ENCODE measurements at regions not wholly inside any gene's neighbourhood (a gene's known extent, or its start where the extent isn't known, plus 50 kb on each side); places are given as distances from the start of the nearest gene placed in this dataset.

DNA sequence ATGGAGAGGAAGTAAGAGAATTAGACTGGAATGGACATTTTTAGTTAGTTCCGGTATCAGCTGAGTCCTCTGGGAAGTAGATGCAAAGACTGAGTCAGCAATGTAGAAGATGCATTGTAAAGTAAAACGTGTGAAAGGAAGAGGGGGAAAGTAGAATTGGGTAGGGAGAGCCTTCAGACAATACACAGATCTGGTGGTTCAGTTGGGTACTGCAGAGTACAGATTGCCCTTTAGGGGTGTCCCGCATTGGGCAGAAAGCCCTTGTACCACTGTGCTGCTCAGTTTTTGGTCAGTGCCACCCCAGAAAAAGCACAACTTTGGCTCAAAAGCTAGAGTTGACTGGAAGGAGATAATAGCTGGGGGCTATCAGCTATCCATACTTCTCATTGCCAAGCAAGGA is 247.4 kb downstream of the KBTBD8 start:
- TF ChIP-seq TAF1 (conservative IDR thresholded peaks at IDR 0.05) (no peak), RXRA (IDR thresholded peaks at IDR 0.05) (no peak), RAD21 (IDR thresholded peaks at IDR 0.05) (no peak)
- TF ChIP-seq, protein P1, sequence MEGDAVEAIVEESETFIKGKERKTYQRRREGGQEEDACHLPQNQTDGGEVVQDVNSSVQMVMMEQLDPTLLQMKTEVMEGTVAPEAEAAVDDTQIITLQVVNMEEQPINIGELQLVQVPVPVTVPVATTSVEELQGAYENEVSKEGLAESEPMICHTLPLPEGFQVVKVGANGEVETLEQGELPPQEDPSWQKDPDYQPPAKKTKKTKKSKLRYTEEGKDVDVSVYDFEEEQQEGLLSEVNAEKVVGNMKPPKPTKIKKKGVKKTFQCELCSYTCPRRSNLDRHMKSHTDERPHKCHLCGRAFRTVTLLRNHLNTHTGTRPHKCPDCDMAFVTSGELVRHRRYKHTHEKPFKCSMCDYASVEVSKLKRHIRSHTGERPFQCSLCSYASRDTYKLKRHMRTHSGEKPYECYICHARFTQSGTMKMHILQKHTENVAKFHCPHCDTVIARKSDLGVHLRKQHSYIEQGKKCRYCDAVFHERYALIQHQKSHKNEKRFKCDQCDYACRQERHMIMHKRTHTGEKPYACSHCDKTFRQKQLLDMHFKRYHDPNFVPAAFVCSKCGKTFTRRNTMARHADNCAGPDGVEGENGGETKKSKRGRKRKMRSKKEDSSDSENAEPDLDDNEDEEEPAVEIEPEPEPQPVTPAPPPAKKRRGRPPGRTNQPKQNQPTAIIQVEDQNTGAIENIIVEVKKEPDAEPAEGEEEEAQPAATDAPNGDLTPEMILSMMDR (IDR thresholded peaks at IDR 0.05; ENCODE audit: low read depth, low read length, missing input control) = no peak
